C4-2B (cell line): ENCODE measurements at regions not wholly inside any gene's neighbourhood (a gene's known extent, or its start where the extent isn't known, plus 50 kb on each side); places are given as distances from the start of the nearest gene placed in this dataset.

Experiments used
- ZFX ChIP-seq: fragments of 450-650 bp; IDR thresholded peaks from 2 replicates; pipeline ENCODE4 v1.6.1; 2017
- TF ChIP-seq, protein P1 (sequence below): fragments of 450-650 bp; conservative IDR thresholded peaks from 2 replicates; pipeline ENCODE4 v1.5.1; 2017; ENCODE audit warnings: mild to moderate bottlenecking

DNA sequence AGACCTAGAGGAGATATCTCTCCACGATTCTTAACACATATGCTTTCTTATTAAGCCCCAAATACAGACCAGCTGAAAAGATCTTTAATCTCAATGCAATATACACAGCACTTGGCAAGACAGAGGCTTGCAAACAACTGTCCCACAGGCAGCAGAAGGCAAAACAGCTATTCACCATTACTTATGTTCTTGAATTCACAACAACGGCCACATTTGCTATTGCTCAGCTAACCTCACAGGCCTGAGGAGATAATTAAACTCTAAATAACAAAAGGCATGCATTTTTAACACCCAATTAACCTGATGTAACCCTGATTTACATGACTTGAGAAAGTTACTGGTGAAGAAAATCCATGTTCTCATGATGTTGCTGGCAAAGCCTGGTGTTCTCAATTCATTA is 216.4 kb downstream of the CRPPA start:
- TF ChIP-seq, protein P1, sequence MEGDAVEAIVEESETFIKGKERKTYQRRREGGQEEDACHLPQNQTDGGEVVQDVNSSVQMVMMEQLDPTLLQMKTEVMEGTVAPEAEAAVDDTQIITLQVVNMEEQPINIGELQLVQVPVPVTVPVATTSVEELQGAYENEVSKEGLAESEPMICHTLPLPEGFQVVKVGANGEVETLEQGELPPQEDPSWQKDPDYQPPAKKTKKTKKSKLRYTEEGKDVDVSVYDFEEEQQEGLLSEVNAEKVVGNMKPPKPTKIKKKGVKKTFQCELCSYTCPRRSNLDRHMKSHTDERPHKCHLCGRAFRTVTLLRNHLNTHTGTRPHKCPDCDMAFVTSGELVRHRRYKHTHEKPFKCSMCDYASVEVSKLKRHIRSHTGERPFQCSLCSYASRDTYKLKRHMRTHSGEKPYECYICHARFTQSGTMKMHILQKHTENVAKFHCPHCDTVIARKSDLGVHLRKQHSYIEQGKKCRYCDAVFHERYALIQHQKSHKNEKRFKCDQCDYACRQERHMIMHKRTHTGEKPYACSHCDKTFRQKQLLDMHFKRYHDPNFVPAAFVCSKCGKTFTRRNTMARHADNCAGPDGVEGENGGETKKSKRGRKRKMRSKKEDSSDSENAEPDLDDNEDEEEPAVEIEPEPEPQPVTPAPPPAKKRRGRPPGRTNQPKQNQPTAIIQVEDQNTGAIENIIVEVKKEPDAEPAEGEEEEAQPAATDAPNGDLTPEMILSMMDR: no peak
- no peak for TF ChIP-seq ZFX
